ENCODE measurements at regions not wholly inside any gene's neighbourhood (a gene's known extent, or its start where the extent isn't known, plus 50 kb on each side); places are given as distances from the start of the nearest gene placed in this dataset.

DNA sequence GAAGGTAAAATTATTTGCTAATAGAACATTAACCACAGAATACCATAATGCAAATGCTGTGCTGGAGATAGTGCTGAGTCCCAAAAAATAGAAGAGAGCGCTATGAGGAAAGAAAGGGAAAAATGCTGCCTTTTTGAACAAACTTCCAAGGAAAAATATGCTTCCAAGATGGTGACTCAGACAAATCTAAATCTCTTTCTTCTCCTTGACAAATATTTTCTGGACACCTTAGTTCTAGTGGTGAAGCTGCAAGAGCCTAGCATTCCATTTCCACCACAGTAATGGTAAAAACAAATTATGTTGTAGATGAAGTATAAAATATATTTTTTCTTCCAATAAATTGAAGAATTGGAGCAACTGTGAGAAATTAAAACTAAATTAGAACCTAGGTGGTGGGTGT is 155.6 kb upstream of the TBX18 start:
- TF ChIP-seq, protein P1, sequence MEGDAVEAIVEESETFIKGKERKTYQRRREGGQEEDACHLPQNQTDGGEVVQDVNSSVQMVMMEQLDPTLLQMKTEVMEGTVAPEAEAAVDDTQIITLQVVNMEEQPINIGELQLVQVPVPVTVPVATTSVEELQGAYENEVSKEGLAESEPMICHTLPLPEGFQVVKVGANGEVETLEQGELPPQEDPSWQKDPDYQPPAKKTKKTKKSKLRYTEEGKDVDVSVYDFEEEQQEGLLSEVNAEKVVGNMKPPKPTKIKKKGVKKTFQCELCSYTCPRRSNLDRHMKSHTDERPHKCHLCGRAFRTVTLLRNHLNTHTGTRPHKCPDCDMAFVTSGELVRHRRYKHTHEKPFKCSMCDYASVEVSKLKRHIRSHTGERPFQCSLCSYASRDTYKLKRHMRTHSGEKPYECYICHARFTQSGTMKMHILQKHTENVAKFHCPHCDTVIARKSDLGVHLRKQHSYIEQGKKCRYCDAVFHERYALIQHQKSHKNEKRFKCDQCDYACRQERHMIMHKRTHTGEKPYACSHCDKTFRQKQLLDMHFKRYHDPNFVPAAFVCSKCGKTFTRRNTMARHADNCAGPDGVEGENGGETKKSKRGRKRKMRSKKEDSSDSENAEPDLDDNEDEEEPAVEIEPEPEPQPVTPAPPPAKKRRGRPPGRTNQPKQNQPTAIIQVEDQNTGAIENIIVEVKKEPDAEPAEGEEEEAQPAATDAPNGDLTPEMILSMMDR (IDR thresholded peaks at IDR 0.05), result no peak
- no peak for TF ChIP-seq POLR2A (IDR thresholded peaks at IDR 0.05)

Data from ovary (tissue), 3 donors.